ENCODE measurements at regions not wholly inside any gene's neighbourhood (a gene's known extent, or its start where the extent isn't known, plus 50 kb on each side); places are given as distances from the start of the nearest gene placed in this dataset.
"Not testable (repeated sequence)": the region's sequence is repeated elsewhere in the genome, so short reads cannot be mapped to it uniquely, and the experiment has no call there.

DNA sequence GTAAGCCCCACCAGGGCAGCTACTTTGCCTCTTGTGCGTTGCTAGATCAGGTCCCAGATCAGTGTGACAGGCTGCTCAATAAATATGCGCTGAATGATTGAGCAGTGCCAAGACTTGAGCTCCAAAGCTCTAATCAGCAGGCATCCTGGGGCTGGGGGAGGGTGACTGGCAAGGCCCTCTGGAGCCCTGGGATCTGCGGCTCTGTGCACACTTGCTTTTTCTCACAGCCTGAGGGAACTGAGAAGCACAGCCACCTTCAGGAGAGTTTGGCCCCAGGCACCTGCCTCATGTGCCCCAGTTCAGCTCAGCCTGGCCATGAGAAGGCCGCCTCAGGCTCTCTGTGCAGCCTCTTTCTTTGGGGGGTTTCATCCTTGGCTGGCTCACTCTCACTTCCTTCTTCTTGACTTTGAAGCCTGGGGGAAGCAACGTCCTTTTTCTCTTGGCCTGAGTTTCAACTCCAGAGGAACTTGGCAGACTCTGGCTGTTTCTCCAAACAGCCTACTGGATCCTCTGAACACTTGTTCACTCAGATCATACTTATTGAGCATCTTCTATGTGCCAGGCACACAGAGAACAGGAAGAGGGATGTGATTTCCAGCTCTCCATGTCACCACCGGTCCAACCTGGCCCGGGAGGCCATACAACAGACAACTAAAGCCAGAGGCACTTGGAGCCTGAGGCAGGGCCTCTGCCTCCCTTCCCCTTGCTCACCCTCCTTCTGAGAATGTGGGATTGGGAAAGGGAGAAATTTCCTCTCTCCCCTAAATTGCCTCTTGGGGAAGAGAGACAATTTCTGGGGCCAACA is 114.0 kb downstream of the VEGFA start:
- Histone ChIP-seq H4K20me1 (ENCODE audit: insufficient read depth) (no peaks in the 10 kb centered on the region), H3K27me3 (ENCODE audit: insufficient read depth) (no peaks in the 10 kb centered on the region), H3K9me2 (no peaks in the 10 kb centered on the region), H2AFZ (ENCODE audit: low read depth) (no peak overlapping the region), H3F3A (replicated peaks; ENCODE audit: insufficient read depth) (no peaks in the 10 kb centered on the region), H3K9me3 (no peaks in the 10 kb centered on the region), H3K4me1 (ENCODE audit: control insufficient read depth in 1 of 2, insufficient read depth in 2 of 2, low read depth in 1 of 2, low read length in 1 of 2) (peaks cover 0 to 30% of the 10 kb centered on the region in 2 experiments; a peak in 2 of 4 replicates), H3K36me3 (replicated peaks in 1 of 2; ENCODE audit: control insufficient read depth in 1 of 2, insufficient read depth in 2 of 2, low read length in 1 of 2) (no peaks in the 10 kb centered on the region), H3K4me3 (ENCODE audit: low read depth in 2 of 2, low read length in 1 of 2) (no peak overlapping the region), H3K9ac (no peak overlapping the region), H3K27ac (ENCODE audit: low read depth in 2 of 2, low read length in 1 of 2) (peak overlapping the region in 1 of 2 experiments; percentile 4; a peak in 1 of 4 replicates), H3K4me2 (no peak overlapping the region), H3K79me2 (ENCODE audit: insufficient read depth) (no peaks in the 10 kb centered on the region)
- TF ChIP-seq JUND (IDR thresholded peaks at IDR 0.05) (no peak), RCOR1 (IDR thresholded peaks at IDR 0.05; ENCODE audit: low read length) (no peak), FOXM1 (IDR thresholded peaks at IDR 0.05; ENCODE audit: low read depth) (no peak), RFX5 (IDR thresholded peaks at IDR 0.05; ENCODE audit: low read length) (no peak), TEAD4 (IDR thresholded peaks at IDR 0.05; ENCODE audit: borderline replicate concordance, insufficient read depth) (no peak), YY1 (IDR thresholded peaks at IDR 0.05; ENCODE audit: low read depth) (no peak), NRF1 (IDR thresholded peaks at IDR 0.05; ENCODE audit: low read depth, low read length) (no peak), MXI1 (IDR thresholded peaks at IDR 0.05; ENCODE audit: low read depth, low read length) (no peak), GATA2 (CRISPR knock-in tag; IDR thresholded peaks at IDR 0.05) (no peak), EZH2phosphoT487 (IDR thresholded peaks at IDR 0.05; ENCODE audit: borderline replicate concordance, low read depth) (no peak), EP300 (IDR thresholded peaks at IDR 0.05; ENCODE audit: borderline replicate concordance in 1 of 2, low read depth in 1 of 2, low read length in 1 of 2) (no peak), CHD2 (IDR thresholded peaks at IDR 0.05; ENCODE audit: low read length, partially characterized antibody) (no peak)
- TF ChIP-seq, protein P1, sequence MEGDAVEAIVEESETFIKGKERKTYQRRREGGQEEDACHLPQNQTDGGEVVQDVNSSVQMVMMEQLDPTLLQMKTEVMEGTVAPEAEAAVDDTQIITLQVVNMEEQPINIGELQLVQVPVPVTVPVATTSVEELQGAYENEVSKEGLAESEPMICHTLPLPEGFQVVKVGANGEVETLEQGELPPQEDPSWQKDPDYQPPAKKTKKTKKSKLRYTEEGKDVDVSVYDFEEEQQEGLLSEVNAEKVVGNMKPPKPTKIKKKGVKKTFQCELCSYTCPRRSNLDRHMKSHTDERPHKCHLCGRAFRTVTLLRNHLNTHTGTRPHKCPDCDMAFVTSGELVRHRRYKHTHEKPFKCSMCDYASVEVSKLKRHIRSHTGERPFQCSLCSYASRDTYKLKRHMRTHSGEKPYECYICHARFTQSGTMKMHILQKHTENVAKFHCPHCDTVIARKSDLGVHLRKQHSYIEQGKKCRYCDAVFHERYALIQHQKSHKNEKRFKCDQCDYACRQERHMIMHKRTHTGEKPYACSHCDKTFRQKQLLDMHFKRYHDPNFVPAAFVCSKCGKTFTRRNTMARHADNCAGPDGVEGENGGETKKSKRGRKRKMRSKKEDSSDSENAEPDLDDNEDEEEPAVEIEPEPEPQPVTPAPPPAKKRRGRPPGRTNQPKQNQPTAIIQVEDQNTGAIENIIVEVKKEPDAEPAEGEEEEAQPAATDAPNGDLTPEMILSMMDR (IDR thresholded peaks at IDR 0.05), result no peak
- TF ChIP-seq, protein P2, sequence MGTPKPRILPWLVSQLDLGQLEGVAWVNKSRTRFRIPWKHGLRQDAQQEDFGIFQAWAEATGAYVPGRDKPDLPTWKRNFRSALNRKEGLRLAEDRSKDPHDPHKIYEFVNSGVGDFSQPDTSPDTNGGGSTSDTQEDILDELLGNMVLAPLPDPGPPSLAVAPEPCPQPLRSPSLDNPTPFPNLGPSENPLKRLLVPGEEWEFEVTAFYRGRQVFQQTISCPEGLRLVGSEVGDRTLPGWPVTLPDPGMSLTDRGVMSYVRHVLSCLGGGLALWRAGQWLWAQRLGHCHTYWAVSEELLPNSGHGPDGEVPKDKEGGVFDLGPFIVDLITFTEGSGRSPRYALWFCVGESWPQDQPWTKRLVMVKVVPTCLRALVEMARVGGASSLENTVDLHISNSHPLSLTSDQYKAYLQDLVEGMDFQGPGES (IDR thresholded peaks at IDR 0.05; ENCODE audit: low read depth, low read length), result no peak
- TF ChIP-seq, protein P3, sequence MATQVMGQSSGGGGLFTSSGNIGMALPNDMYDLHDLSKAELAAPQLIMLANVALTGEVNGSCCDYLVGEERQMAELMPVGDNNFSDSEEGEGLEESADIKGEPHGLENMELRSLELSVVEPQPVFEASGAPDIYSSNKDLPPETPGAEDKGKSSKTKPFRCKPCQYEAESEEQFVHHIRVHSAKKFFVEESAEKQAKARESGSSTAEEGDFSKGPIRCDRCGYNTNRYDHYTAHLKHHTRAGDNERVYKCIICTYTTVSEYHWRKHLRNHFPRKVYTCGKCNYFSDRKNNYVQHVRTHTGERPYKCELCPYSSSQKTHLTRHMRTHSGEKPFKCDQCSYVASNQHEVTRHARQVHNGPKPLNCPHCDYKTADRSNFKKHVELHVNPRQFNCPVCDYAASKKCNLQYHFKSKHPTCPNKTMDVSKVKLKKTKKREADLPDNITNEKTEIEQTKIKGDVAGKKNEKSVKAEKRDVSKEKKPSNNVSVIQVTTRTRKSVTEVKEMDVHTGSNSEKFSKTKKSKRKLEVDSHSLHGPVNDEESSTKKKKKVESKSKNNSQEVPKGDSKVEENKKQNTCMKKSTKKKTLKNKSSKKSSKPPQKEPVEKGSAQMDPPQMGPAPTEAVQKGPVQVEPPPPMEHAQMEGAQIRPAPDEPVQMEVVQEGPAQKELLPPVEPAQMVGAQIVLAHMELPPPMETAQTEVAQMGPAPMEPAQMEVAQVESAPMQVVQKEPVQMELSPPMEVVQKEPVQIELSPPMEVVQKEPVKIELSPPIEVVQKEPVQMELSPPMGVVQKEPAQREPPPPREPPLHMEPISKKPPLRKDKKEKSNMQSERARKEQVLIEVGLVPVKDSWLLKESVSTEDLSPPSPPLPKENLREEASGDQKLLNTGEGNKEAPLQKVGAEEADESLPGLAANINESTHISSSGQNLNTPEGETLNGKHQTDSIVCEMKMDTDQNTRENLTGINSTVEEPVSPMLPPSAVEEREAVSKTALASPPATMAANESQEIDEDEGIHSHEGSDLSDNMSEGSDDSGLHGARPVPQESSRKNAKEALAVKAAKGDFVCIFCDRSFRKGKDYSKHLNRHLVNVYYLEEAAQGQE (IDR thresholded peaks at IDR 0.05; ENCODE audit: low read depth, low read length), result no peak
- TF ChIP-seq, protein P4, sequence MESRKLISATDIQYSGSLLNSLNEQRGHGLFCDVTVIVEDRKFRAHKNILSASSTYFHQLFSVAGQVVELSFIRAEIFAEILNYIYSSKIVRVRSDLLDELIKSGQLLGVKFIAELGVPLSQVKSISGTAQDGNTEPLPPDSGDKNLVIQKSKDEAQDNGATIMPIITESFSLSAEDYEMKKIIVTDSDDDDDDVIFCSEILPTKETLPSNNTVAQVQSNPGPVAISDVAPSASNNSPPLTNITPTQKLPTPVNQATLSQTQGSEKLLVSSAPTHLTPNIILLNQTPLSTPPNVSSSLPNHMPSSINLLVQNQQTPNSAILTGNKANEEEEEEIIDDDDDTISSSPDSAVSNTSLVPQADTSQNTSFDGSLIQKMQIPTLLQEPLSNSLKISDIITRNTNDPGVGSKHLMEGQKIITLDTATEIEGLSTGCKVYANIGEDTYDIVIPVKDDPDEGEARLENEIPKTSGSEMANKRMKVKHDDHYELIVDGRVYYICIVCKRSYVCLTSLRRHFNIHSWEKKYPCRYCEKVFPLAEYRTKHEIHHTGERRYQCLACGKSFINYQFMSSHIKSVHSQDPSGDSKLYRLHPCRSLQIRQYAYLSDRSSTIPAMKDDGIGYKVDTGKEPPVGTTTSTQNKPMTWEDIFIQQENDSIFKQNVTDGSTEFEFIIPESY (IDR thresholded peaks at IDR 0.05; ENCODE audit: borderline replicate concordance, low read depth), result no peak
- CTCF ChIA-PET, result interaction anchor here (0.7 to 1.9 kb wide), 6 partner anchors 14 to 114 kb away, joined by 3 to 7 read pairs (median 4); partner anchors contain the start of gene VEGFA
- DNase-seq, result no peak
- WGBS (ENCODE audit: low lambda C conversion rate), result 82% methylated on average over 5 of the region's 7 CpGs
- POLR2A ChIA-PET, result no interaction called here

DNA sequence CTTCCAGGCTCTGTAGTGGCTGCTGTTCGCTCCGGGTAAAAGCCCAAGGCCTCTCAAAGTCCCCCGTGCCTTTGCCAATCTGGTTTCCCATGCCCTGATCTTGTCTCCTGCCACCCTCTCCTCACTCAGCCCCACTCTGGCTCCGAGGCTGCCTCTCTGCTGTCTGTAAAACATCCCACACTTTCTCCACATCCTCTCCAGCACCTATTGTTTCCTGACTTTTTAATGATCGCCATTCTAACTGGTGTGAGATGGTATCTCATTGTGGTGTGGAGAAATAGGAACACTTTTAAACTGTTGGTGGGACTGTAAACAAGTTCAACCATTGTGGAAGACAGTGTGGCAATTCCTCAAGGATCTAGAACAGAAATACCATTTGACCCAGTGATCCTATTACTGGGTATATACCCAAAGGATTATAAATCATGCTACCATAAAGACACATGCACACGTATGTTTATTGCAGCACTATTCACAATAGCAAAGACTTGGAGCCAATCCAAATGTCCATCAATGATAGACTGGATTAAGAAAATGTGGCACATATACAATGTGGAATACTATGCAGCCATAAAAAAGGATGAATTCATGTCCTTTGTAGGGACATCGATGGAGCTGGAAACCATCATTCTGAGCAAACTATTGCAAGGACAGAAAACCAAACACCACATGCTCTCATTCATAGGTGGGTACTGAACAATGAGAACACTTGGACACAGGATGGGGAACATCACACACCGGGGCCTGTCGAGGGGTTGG is 112.9 kb downstream of the VEGFA start:
- H2AFZ ChIP-seq (ENCODE audit: low read depth); H3K4me3 ChIP-seq (ENCODE audit: low read depth in 2 of 2, low read length in 1 of 2); H3F3A ChIP-seq (replicated peaks; ENCODE audit: insufficient read depth); H4K20me1 ChIP-seq (ENCODE audit: insufficient read depth); H3K27me3 ChIP-seq (ENCODE audit: insufficient read depth); DNase-seq; H3K36me3 ChIP-seq (replicated peaks in 1 of 2; ENCODE audit: control insufficient read depth in 1 of 2, insufficient read depth in 2 of 2, low read length in 1 of 2); H3K9me2 ChIP-seq; H3K9ac ChIP-seq; POLR2A ChIA-PET; H3K4me2 ChIP-seq; H3K79me2 ChIP-seq (ENCODE audit: insufficient read depth); H3K9me3 ChIP-seq; H3K27ac ChIP-seq (ENCODE audit: low read depth in 2 of 2, low read length in 1 of 2): not testable (repeated sequence)
- WGBS (ENCODE audit: low lambda C conversion rate), result 73% methylated on average over 7 of the region's 9 CpGs
- CTCF ChIA-PET, result interaction anchor here (1.1 to 2.5 kb wide), 2 partner anchors 15 to 113 kb away, joined by 3 to 10 read pairs; partner anchors contain the start of gene VEGFA
- H3K4me1 ChIP-seq (ENCODE audit: control insufficient read depth in 1 of 2, insufficient read depth in 2 of 2, low read depth in 1 of 2, low read length in 1 of 2), result peaks cover 0 to 42% of the 10 kb centered on the region in 2 experiments; a peak in 2 of 4 replicates

Measured in SK-N-SH (cell line).